Stimulated activated naive CD8-positive, alpha-beta T cell treated with anti-CD3 and anti-CD28 coated beads, Interleukin-15, amount 100 ng/mL, for 72 hours (primary cell): ENCODE measurements at regions not wholly inside any gene's neighbourhood (a gene's known extent, or its start where the extent isn't known, plus 50 kb on each side); places are given as distances from the start of the nearest gene placed in this dataset.

Experiments used
- ATAC-seq: fragments of 150-1000 bp; cut with Tn5 transposase; 2 replicates; pipeline ENCODE4 v1.10.0; 2021; ENCODE audit warnings: mild to moderate bottlenecking, moderate library complexity
- DNase-seq, 2 donors: peaks; one replicate each; pipeline ENCODE4 v3.0.0; 2021 to 2022
- H3K27ac Mint-ChIP-seq, 2 donors: one replicate each; pipeline ENCODE4 v1.8.0; 2022; ENCODE audit warnings: mild to moderate bottlenecking in 2 of 2, mixed read lengths in 2 of 2, moderate library complexity in 2 of 2
- H3K27me3 Mint-ChIP-seq: one replicate; pipeline ENCODE4 v1.8.0; 2022; ENCODE audit warnings: mixed read lengths
- H3K4me1 Mint-ChIP-seq: one replicate; pipeline ENCODE4 v1.8.0; 2022; ENCODE audit warnings: mild to moderate bottlenecking, mixed read lengths
- H3K4me3 Mint-ChIP-seq, 2 donors: one replicate each; pipeline ENCODE4 v1.8.0; 2022; ENCODE audit warnings: mild to moderate bottlenecking in 2 of 2, mixed read lengths in 2 of 2, moderate library complexity in 1 of 2
- H3K9me3 Mint-ChIP-seq, 2 donors: one replicate each; pipeline ENCODE4 v1.8.0; 2022; ENCODE audit warnings: mixed read lengths in 2 of 2

- Mint-ChIP-seq H3K9me3 (no peaks in the 10 kb centered on the region), H3K4me1 (no peaks in the 10 kb centered on the region), H3K27me3 (peaks cover 6% of the 10 kb centered on the region), H3K27ac (no peak overlapping the region), H3K4me3 (no peak overlapping the region)
- ATAC-seq (no peak), DNase-seq (no peak)
Observed at GRCh38 chr1:164480285-164480907, 78.6 kb upstream of the PBX1 start.

DNA sequence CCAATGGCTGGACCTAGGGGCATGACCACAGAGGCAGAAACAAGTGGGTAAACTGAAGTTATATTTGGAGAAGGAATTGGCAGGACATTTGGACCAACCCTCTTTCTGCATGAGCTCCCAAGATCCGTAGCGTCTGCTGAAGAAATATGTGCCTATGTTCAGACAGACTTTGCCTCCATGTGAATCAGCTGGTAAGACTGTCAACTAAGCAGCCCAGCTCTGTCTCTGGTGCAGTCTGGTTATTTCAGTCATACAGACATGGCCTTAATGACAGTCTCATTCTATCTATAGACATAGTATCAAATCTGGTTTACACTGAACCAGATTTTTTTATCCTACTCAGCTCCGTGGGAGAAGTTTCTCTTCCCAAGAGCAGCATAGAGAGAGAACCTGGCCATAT, 63.1 kb upstream of the PBX1 start:
- Mint-ChIP-seq H3K27me3 (no peaks in the 10 kb centered on the region), H3K9me3 (peaks cover under 1 to 5% of the 10 kb centered on the region in 2 donors), H3K4me1 (no peaks in the 10 kb centered on the region), H3K27ac (no peak overlapping the region), H3K4me3 (no peak overlapping the region)
- DNase-seq (no peak), ATAC-seq (no peak)

DNA sequence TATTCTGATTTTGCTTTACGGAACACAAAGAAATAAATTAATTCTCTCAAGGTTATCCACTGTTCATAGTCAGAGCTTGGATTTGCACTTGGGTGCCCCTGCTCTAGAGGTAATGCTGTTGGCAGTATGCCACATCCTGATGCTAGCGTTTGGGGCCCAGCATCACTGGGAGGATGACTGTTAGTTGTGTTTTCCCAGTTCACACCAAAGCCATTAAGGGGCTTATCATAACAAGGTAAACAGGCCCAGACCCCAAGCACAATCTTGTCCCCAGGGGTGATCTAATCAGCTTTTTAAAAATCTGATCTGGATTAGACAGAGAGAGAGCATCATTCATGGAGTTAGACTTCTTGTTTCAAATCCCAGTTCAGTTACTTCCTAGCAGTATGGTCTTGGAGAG, 60.2 kb upstream of the PBX1 start:
- H3K4me3 Mint-ChIP-seq, result no peak overlapping the region
- no peaks in the 10 kb centered on the region for H3K4me1 Mint-ChIP-seq
- no peak overlapping the region for H3K27ac Mint-ChIP-seq
- no peak for DNase-seq
- peaks cover 19 to 26% of the 10 kb centered on the region in 2 donors for H3K9me3 Mint-ChIP-seq
- H3K27me3 Mint-ChIP-seq, result no peaks in the 10 kb centered on the region
- ATAC-seq, result no peak

DNA sequence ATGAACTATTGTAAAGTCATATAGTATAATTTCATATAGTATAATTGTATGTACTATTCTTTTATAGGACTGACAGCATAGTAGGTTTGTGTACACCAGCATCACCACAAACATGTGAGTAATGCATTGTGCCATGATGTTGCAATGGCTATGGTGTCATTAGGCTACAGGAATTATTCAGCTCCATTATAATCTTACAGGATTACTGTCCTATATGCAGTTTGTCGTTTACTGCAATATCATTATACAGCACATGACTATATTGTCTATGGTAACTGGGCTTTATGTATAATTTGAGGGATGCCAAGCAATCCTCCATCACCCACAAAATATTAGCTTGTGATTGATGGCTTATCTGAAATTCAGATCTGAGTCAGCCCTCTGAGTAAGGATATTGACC, 54.2 kb upstream of the PBX1 start:
- Mint-ChIP-seq H3K27ac (no peak overlapping the region), H3K4me3 (no peak overlapping the region), H3K4me1 (no peaks in the 10 kb centered on the region), H3K9me3 (peaks cover 15 to 32% of the 10 kb centered on the region in 2 donors), H3K27me3 (no peaks in the 10 kb centered on the region)
- DNase-seq (no peak), ATAC-seq (no peak)
